ENCODE measurements at regions not wholly inside any gene's neighbourhood (a gene's known extent, or its start where the extent isn't known, plus 50 kb on each side); places are given as distances from the start of the nearest gene placed in this dataset.
"Not testable (repeated sequence)": the region's sequence is repeated elsewhere in the genome, so short reads cannot be mapped to it uniquely, and the experiment has no call there.

DNA sequence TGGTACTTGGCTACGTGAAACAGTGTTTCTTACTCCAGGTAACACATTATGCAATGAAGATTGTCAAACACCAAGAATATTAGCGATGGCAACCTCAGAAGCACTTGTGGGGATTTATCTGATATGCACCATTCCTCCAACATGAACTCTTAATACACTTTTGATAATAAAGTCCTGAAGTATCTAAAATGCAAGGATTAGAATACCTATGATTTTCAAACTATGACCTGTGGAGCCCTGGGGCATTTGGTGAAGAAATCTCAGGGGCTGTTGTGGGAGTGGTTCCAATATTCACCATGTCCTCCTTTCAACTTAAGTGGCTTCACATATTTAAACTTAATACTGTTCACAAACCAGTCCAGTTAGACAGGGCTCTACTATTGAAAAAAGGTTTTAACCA, 214.6 kb upstream of the POU5F2 start:
- intact Hi-C loops (cut with DNase I): no loop called here
- DNase-seq (no peak), ATAC-seq (ENCODE audit: poor library complexity) (no peak)

DNA sequence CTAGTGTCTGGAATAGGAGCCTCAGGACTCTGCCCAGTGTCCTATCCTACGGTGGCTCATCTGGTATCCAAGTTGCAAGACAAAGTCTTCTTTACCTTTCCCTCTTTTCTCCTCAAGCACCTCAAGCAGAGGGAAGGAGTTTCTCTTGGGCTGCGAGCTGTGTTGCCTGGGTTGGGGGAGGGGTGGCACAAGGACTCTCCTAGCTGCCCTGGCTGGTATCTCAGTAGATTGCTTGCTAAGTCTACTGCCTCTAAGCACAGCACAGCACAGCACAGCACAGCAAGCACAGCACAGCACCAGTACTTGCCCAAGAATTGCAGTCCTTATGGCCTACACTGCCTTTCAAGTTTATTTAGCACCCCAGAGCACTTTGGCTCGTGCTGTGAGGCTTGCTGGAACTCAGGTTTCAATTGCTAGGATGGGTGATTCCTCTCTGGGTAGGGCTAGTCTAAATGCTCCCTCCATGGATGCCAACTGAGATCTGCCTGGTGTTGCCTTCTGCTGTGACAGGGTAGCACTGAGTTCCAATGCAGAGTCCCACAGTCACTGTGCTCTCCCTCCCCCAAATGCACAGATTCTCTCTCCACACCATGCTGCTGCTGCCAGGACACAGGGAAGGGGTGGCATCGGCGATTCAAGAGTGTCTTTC, 213.1 kb upstream of the POU5F2 start:
- no peak for ATAC-seq (ENCODE audit: poor library complexity)
- intact Hi-C loops (cut with DNase I): no loop called here

DNA sequence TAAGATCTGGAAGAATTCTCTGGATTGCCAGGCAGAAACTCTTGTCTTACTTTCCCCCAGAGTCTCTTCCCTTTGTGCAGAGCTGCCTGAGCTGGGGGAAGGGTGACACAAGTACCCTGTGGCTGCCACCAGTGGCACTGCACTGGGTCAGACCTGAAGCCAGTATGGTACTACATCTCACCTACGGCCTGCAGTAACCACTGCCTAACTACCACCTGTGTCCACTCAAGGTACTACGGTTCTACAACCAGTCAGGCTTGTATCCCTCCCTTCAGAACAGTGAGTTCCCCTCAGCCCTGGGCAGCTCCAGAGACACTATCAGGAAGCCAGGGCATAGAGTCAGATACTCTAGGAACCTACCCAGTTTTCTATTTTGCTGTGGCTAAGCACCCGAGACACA, 212.0 kb upstream of the POU5F2 start:
- ATAC-seq (ENCODE audit: poor library complexity) (no peak), DNase-seq (no peak)
- intact Hi-C loops (cut with DNase I): no loop called here

More for the DNA sequence above, 213.1 kb upstream of the POU5F2 start:
- DNase-seq: no peak

DNA sequence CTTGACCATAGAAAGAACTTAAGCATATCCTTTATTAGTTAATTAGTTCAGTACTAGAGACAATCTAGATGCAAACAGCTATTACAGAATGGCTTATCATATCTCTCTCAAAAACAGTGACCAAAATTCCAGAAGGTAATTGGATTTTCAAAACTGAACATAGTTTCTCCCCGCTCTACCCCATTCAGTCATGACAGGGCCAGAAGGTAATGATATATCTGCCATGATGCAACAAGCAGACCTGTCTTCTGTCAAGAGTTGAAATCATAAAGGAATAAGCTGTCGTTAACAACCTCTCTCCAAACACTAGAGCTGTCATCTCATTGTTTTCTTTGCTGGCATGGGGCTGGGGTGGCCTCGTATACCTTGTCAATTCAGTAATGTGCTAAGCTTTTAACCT, 200.5 kb upstream of the POU5F2 start:
- DNase-seq (no peak), ATAC-seq (ENCODE audit: poor library complexity) (no peak)
- intact Hi-C loops (cut with DNase I): no loop called here

DNA sequence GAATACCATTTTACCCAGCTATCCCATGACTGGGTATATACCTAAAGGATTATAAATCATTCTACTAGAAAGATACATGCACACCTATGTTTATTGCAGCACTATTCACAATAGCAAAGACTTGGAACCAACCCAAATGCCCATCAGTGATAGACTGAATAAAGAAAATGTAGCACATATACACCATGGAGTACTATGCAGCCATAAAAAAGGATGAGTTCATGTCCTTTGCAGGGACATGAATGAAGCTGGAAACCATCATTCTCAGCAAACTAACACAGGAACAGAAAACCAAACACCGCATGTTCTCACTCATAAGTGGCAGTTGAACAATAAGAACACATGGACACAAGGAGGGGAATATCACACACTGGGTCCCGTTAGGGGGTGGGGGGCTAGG, 191.9 kb upstream of the POU5F2 start:
- ATAC-seq (ENCODE audit: poor library complexity); DNase-seq; intact Hi-C loops (cut with DNase I): not testable (repeated sequence)

DNA sequence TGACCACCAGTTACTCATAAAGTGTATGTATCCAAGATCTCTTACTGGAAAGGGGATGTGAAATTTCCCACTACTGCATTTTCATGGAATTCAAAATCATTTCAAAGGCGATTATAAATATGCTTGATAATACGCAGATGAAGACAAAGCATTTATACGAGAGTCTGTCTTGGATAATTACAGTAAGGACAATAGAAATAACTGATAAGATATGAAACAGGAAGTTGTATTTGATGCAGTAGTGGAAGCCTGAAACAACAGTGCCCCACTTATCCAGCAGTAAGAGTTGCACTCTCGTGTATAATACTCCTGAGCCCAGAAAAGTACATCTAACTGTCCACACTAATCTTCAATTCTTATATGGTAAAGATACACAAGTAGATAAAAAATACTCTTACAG, 188.7 kb upstream of the POU5F2 start:
- no peak for DNase-seq
- no peak for ATAC-seq (ENCODE audit: poor library complexity)
- intact Hi-C loops (cut with DNase I): no loop called here

DNA sequence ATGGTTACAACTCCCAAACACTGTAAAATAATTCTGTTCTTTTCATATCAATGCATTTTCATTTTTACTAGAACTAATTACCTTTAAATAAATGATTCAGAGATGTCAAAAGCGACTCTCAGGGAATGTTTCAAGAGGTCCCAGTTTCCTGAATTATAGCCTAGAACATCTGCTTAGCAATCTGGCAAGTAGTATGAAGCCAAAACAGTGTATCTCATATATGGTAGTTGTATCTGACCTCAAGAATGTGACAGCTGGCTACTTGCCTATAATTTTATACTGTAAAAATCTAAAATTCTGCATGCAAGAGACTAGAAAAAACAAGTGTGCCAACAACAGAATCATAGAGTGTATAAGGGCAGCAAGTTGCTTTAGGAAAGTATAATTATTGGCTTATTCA, 187.7 kb upstream of the POU5F2 start:
- intact Hi-C loops (cut with DNase I): no loop called here
- ATAC-seq (ENCODE audit: poor library complexity) (no peak), DNase-seq (no peak)

DNA sequence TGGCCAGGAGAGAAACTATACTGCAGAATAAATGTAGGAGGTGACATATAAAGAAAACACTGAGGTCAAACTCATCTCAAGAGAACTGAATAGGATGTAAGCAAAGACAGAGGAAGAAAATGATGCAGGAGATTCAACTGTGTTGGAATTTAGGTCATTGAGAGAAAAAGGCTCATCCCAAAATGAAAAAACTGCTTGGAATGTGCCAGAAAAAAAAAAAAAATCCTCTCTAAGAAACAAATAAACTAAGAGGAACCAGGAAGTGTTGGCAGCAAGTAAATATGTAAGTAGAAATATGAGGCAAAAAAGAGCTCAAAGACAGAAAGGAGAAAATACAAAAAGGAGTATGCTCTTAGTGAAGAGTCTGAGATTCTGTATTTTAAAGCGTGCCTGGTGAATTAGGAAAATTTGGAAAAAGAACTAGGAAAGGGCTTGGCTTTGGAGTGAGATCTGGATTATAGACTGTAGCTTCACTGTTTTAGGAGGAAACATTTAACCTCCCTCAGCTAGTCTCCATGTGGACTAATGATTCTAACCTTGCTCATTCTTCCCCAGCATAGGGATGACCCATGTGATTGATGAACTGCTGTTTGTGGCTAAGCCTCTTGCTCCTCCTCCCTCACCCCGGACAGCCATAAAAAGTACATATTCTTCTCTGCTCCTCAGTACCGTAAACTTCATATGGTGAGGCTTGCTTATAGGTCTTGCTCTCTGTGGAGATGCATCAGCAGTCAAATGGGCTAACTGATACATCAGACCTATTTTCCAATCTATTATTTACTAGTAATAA, 185.6 kb upstream of the POU5F2 start:
- intact Hi-C loops (cut with DNase I): no loop called here

DNA sequence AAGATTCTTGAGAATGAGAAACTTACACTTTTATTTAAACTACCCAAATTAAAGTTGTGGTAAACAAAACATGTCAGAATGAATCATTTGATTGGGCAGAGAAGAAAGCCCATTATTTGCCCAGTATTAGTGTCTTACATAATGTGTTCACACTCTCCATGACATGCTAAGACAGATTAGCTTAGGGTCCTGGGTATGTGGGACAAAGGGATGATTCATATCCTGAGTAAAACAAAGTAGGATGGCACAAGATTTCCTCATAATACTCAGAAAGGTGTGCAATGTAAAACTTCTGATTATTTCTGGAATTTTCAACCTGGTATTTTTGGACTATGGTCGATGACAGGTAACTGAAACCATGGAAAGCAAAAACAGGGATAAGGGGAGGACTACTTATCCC, 183.9 kb upstream of the POU5F2 start:
- ATAC-seq (ENCODE audit: poor library complexity) (no peak), DNase-seq (no peak)

More for the DNA sequence above, 185.6 kb upstream of the POU5F2 start:
- DNase-seq (no peak), ATAC-seq (ENCODE audit: poor library complexity) (no peak)

DNA sequence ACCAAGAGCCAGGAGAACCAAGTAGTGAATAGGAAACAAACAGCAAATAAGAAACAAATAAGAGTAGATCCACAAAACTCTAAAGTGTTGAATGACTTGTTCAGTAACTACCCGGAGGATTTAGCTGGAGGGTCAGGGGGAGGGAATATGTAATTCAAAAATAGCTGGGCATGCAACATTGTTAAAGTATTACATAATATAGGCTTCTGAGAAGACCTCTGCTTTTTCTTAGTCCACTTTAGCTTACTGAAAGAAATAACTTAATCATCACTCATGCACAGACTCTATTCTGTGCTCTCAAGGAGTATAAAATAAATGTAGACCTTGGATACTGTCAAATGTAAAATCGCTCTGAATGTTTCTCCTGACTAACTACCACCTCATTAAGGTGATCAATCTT, 183.2 kb upstream of the POU5F2 start:
- no peak for DNase-seq
- ATAC-seq (ENCODE audit: poor library complexity): no peak
- intact Hi-C loops (cut with DNase I): no loop called here

More for the DNA sequence above, 183.9 kb upstream of the POU5F2 start:
- intact Hi-C loops (cut with DNase I): no loop called here

DNA sequence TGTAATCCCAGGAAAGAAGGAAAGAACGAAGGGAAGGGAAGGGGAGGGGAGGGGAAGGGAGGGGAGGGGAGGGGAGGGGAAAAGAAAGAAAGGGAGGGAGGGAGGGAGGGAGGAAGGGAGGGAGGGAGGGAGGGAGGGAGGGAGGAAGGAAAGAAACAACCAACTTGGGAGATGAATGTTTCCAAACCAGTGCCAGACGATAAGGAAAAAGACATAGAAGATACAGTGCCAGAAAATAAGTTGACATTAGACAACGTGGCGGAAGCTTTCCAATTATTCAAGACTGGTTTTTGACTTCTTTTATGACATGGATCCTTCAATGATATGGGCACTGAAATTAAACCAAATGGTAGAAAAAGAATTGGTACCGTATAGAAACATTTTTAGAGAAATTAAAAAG, 181.2 kb upstream of the POU5F2 start:
- ATAC-seq (ENCODE audit: poor library complexity): no peak
- intact Hi-C loops (cut with DNase I): no loop called here

DNA sequence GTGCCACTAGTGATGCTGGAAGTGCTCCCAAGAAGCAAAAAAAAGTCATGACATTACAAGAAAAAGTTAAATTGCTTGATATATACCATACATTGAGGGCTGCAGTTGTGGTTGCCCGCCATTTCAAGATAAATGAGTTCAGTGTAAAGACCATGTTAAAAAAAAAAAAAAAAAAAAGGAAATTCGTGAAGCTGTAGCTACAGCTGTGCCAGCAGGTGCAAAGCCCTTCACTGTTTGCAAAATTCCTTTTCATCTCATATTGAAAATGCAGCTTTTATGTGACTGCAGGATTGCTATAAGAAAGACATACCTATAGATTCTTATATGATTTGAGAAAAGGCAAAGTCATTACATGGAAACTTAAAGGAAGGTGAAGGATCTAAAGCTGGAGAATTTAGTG, 179.6 kb upstream of the POU5F2 start:
- no peak for DNase-seq
- ATAC-seq (ENCODE audit: poor library complexity): no peak
- intact Hi-C loops (cut with DNase I): no loop called here

More for the DNA sequence above, 181.2 kb upstream of the POU5F2 start:
- DNase-seq: no peak

DNA sequence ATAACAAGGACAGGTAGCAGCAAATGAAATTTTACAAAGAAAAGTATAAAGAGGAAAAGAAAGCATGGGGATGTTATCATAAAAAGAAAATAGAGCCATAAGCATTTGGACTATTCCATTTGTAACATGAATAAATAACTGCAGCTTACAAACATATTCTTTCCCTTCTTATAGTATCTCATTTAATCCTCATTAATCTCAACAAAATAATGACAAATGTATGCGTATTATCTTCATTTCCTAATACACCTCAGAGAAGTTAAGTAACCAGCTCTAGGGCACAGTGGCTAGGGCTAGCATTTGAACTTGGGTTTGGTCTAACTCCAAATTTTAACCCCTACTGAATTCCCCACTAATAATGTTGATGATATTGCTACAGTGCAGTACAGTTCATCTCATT, 175.5 kb upstream of the POU5F2 start:
- intact Hi-C loops (cut with DNase I): no loop called here
- ATAC-seq (ENCODE audit: poor library complexity): no peak

DNA sequence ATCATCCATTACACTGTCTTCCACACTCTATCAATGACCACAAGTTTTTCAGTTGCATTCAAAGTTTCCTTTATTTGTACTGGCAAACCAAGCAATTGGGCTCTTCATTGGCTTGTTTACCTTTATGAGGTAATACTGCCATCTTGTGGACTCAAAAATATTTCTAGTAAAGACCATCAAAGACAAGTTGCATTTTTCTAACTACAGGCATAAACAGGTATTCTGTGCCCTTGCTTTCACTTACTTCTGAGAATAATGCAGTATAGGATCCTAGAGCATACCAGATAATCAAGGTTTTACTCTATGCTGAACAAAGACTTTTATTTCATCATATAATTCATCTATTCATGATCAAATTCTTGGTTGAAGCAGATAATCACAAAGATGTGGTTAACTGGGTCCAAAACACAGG, 173.7 kb upstream of the POU5F2 start:
- no peak for ATAC-seq (ENCODE audit: poor library complexity)
- intact Hi-C loops (cut with DNase I): no loop called here
- no peak for DNase-seq

More for the DNA sequence above, 175.5 kb upstream of the POU5F2 start:
- DNase-seq: no peak

DNA sequence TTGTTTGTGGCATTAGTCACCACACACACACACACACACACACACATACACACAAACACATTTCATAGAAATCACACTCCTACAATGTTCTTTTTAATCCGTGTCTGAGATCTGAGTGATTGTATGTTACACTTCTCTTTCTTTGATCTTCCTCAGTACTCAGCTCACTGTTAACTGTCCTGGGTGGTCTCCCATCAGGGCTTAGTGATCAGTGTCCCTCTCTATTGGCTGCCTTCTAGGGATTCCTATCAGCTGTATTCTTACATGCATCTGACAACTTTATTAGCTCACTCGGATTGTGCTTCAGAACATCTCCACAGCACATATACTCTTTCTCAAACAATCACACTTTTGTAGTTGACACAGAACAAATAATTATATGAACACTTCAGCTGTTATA, 170.2 kb upstream of the POU5F2 start:
- intact Hi-C loops (cut with DNase I): no loop called here
- DNase-seq (no peak), ATAC-seq (ENCODE audit: poor library complexity) (no peak)

DNA sequence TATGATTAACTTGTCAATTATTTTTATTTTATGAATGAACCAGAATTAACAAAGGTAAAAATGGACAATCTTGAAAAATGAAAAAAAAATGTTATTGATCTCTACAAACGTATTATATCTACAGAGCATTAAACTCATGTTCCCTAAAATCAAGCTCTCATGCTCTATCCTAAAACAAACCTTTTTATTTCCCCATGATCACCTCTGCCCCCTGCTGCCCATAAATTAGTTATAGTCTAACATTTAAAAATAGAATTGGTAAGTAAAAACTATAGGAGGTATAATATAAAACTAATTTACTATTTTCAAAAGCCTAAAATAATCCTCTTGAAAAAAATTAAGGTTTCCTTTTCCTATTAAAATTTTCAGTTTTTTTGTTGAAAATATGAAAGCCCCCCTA, 168.0 kb upstream of the POU5F2 start:
- intact Hi-C loops (cut with DNase I): no loop called here
- no peak for DNase-seq
- ATAC-seq (ENCODE audit: poor library complexity): no peak

DNA sequence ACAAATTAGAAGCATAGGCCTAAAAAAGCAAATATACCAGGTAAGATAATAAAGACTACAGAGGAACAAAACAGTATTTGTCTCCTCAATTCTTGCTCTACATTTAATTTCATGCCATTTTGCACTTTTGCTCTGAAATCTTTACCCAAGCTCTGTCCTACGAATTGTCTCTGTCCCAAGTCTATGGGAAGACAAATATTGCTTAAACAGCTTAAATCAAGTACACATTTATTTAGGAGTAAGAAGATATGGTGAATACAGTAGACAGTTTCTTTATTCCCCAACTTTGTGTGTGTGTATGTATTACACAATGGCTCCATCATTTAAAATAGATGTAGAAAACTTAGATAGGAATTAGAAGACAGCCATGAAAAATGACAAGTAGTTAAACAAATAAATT, 163.5 kb upstream of the POU5F2 start:
- intact Hi-C loops (cut with DNase I): no loop called here
- ATAC-seq (ENCODE audit: poor library complexity) (no peak), DNase-seq (no peak)

DNA sequence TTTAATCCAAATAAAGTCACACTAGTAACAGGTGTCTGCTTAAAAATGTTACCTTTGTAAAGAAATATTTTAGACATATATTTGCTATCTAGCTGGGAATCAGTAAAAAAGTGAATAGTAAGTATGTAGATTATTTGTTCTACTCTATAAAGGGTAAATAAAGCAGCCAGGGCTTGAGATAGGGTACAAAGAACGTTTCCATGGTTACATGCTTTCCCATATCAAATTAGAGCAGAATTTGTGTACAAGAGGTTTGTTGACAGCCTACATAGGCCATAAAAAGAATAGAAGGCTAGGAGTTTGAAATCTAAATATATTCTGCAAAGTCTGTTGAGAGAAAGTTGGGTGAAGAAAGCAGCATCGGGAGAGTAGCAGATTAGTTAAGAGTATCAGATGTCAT, 160.9 kb upstream of the POU5F2 start:
- DNase-seq (no peak), ATAC-seq (ENCODE audit: poor library complexity) (no peak)
- intact Hi-C loops (cut with DNase I): no loop called here

DNA sequence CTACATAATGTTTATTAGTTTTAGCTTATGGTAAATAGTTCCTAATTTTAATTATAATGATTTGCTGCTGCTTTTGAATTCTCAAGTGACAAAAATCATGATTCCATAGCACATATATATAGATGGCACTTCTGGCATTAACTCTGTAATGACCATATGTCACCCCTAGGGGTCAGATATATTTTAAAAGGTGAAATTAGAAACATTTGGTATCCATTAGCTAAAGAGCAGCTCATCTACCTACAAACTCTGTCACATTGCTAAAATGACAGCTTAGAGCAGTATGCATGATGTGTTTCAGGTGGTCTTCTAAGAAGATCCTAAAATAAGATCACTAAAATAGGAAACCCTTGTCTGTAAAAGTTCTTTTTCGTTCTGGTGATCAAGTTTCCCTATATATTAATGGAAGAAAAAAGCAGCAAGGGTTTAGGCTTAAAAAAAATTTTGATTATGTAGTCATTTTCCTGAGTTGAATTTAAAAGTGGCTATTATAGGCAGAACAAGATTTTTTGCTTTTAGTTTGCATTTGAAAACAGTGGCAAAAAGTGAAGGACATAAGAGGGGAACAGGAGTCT, 157.7 kb upstream of the POU5F2 start:
- DNase-seq: no peak
- ATAC-seq (ENCODE audit: poor library complexity): no peak
- intact Hi-C loops (cut with DNase I): no loop called here
